CD4-positive, alpha-beta memory T cell (primary cell): ENCODE measurements at regions not wholly inside any gene's neighbourhood (a gene's known extent, or its start where the extent isn't known, plus 50 kb on each side); places are given as distances from the start of the nearest gene placed in this dataset.
"Not testable (repeated sequence)": the region's sequence is repeated elsewhere in the genome, so short reads cannot be mapped to it uniquely, and the experiment has no call there.

Source experiments
- CTCF ChIA-PET: fragments of 350-600 bp; sonication (Branson Sonifier 250); formaldehyde crosslinking; loops from one replicate; lab custom pipeline; 2021; ENCODE audit warnings: inconsistent platforms; ENCODE audit not compliant: partially characterized antibody; lab: Charles Lee
- POLR2A ChIA-PET: fragments of 350-600 bp; sonication (Branson Sonifier 250); formaldehyde crosslinking; loops from one replicate; lab custom pipeline; 2021; ENCODE audit not compliant: partially characterized antibody; lab: Charles Lee
- DNase-seq, 5 donors: peaks; one replicate each; pipeline versions ENCODE4 v3.0.0 to v3.0.0-alpha.2; 2020 to 2022; ENCODE audit warnings: mixed read lengths in 1 of 5
- H3K27ac ChIP-seq: one replicate; pipeline ENCODE4 v1.7.0; 2013; ENCODE audit warnings: low read depth, low read length
- H3K27me3 ChIP-seq: 2 replicates; pipeline ENCODE4 v1.7.0; 2013; ENCODE audit warnings: mild to moderate bottlenecking, low read length, moderate library complexity; ENCODE audit not compliant: insufficient read depth
- H3K36me3 ChIP-seq: 2 replicates; pipeline ENCODE4 v1.7.0; 2013; ENCODE audit warnings: mild to moderate bottlenecking, low read length, moderate library complexity; ENCODE audit not compliant: insufficient read depth
- H3K4me1 ChIP-seq: 2 replicates; pipeline ENCODE4 v1.7.0; 2013; ENCODE audit warnings: mild to moderate bottlenecking, low read length, moderate library complexity; ENCODE audit not compliant: insufficient read depth
- H3K4me3 ChIP-seq, 2 donors: one replicate each; pipeline ENCODE4 v1.7.0; 2013; ENCODE audit warnings: low read length in 2 of 2, mild to moderate bottlenecking in 1 of 2
- H3K9me3 ChIP-seq, 2 donors: one replicate each; pipeline ENCODE4 v1.7.0; 2013; ENCODE audit warnings: low read length in 2 of 2, control low read depth in 1 of 2; ENCODE audit not compliant: control insufficient read depth in 1 of 2
- H3K27ac Mint-ChIP-seq, 7 donors: one replicate each; pipeline ENCODE4 v1.8.0; 2020 to 2021; ENCODE audit warnings: mixed read lengths in 7 of 7, mild to moderate bottlenecking in 6 of 7, inconsistent platforms in 3 of 7, moderate library complexity in 3 of 7
- H3K27me3 Mint-ChIP-seq, 2 donors: one replicate each; pipeline ENCODE4 v1.8.0; 2020 to 2021; ENCODE audit warnings: mixed read lengths in 2 of 2
- H3K36me3 Mint-ChIP-seq, 2 donors: one replicate each; pipeline ENCODE4 v1.8.0; 2020 to 2021; ENCODE audit warnings: mixed read lengths in 2 of 2, inconsistent platforms in 1 of 2, mild to moderate bottlenecking in 1 of 2
- H3K4me1 Mint-ChIP-seq, 4 donors: one replicate each; pipeline ENCODE4 v1.8.0; 2020 to 2021; ENCODE audit warnings: mixed read lengths in 4 of 4, mild to moderate bottlenecking in 1 of 4
- H3K4me3 Mint-ChIP-seq, 8 donors: one replicate each; pipeline ENCODE4 v1.8.0; 2020 to 2021; ENCODE audit warnings: mixed read lengths in 8 of 8, mild to moderate bottlenecking in 7 of 8, moderate library complexity in 6 of 8, inconsistent platforms in 3 of 8
- H3K9me3 Mint-ChIP-seq, 8 donors: one replicate each; pipeline ENCODE4 v1.8.0; 2020 to 2021; ENCODE audit warnings: mixed read lengths in 8 of 8, mild to moderate bottlenecking in 5 of 8, inconsistent platforms in 3 of 8, moderate library complexity in 1 of 8
- intact Hi-C: fragments of 100-400 bp; cut with micrococcal nuclease; formaldehyde crosslinking; loops from one replicate; pipeline ENCODE4 v1.15.1; 2023

- H3K9me3 Mint-ChIP-seq, H3K4me3 ChIP-seq, H3K36me3 Mint-ChIP-seq, POLR2A ChIA-PET, DNase-seq, H3K27me3 ChIP-seq, H3K27ac Mint-ChIP-seq, H3K4me1 ChIP-seq, H3K4me1 Mint-ChIP-seq, intact Hi-C loops, H3K9me3 ChIP-seq, H3K4me3 Mint-ChIP-seq, H3K36me3 ChIP-seq, CTCF ChIA-PET, H3K27ac ChIP-seq: not testable (repeated sequence)
- peaks cover 6 to 15% of the 10 kb centered on the region in 2 donors for H3K27me3 Mint-ChIP-seq
These were observed 94.6 kb downstream of the TMEM121 start for GRCh38 chr14:105620865-105621471.

GRCh38 chr14:105621479-105622328 lies 95.3 kb downstream of the TMEM121 start:
- H3K36me3 ChIP-seq, H3K27me3 ChIP-seq, H3K4me3 ChIP-seq, H3K36me3 Mint-ChIP-seq, H3K4me1 ChIP-seq, DNase-seq, H3K9me3 Mint-ChIP-seq, intact Hi-C loops, H3K27ac ChIP-seq, H3K4me3 Mint-ChIP-seq, CTCF ChIA-PET, H3K4me1 Mint-ChIP-seq, H3K9me3 ChIP-seq, H3K27ac Mint-ChIP-seq, POLR2A ChIA-PET: not testable (repeated sequence)
- H3K27me3 Mint-ChIP-seq = peaks cover 6 to 15% of the 10 kb centered on the region in 2 donors

- H3K36me3 ChIP-seq = no peaks in the 10 kb centered on the region
- no peaks in the 10 kb centered on the region for H3K4me1 ChIP-seq
- ChIA-PET CTCF (no interaction called here), POLR2A (no interaction called here)
- Mint-ChIP-seq H3K27ac (no peak overlapping the region), H3K36me3 (no peaks in the 10 kb centered on the region), H3K9me3 (peaks cover 0 to 3% (median 0%) of the 10 kb centered on the region in 8 donors), H3K4me1 (peaks cover 0 to 1% (median 0%) of the 10 kb centered on the region in 4 donors), H3K4me3 (no peak overlapping the region), H3K27me3 (peaks cover 3 to 9% of the 10 kb centered on the region in 2 donors)
- no peaks in the 10 kb centered on the region for H3K9me3 ChIP-seq
- DNase-seq = no peak
- H3K4me3 ChIP-seq = no peak overlapping the region
- intact Hi-C loops = no loop called here
- no peak overlapping the region for H3K27ac ChIP-seq
- no peaks in the 10 kb centered on the region for H3K27me3 ChIP-seq
These were observed 96.1 kb downstream of the TMEM121 start for GRCh38 chr14:105622329-105622955.

GRCh38 chr14:105623178-105623577 lies 96.8 kb downstream of the TMEM121 start:
- H3K4me3 Mint-ChIP-seq, H3K27ac ChIP-seq, H3K36me3 Mint-ChIP-seq, H3K4me1 ChIP-seq, H3K4me3 ChIP-seq, intact Hi-C loops, H3K27ac Mint-ChIP-seq, POLR2A ChIA-PET, CTCF ChIA-PET, H3K27me3 ChIP-seq, H3K36me3 ChIP-seq, H3K27me3 Mint-ChIP-seq, H3K9me3 Mint-ChIP-seq, H3K4me1 Mint-ChIP-seq, H3K9me3 ChIP-seq, DNase-seq: not testable (repeated sequence)

- H3K27ac Mint-ChIP-seq, DNase-seq, intact Hi-C loops, H3K36me3 Mint-ChIP-seq, H3K36me3 ChIP-seq, H3K9me3 Mint-ChIP-seq, H3K4me1 ChIP-seq, H3K27me3 ChIP-seq, H3K4me1 Mint-ChIP-seq, H3K27me3 Mint-ChIP-seq, H3K9me3 ChIP-seq, CTCF ChIA-PET, H3K4me3 ChIP-seq, H3K27ac ChIP-seq, POLR2A ChIA-PET, H3K4me3 Mint-ChIP-seq: not testable (repeated sequence)
These were observed 98.0 kb downstream of the TMEM121 start for GRCh38 chr14:105624346-105624745.

GRCh38 chr14:105624749-105625434 lies 98.5 kb downstream of the TMEM121 start:
- DNase-seq = not testable (repeated sequence)

GRCh38 chr14:105625448-105625847 lies 99.1 kb downstream of the TMEM121 start:
- H3K9me3 ChIP-seq, H3K27ac ChIP-seq, CTCF ChIA-PET, DNase-seq, POLR2A ChIA-PET, H3K27me3 Mint-ChIP-seq, H3K36me3 ChIP-seq, H3K9me3 Mint-ChIP-seq, H3K4me1 Mint-ChIP-seq, H3K36me3 Mint-ChIP-seq, H3K4me3 ChIP-seq, H3K4me1 ChIP-seq, H3K4me3 Mint-ChIP-seq, H3K27me3 ChIP-seq, H3K27ac Mint-ChIP-seq: not testable (repeated sequence)
- intact Hi-C loops = loop anchor here (5.0 kb wide), 1 partner anchor 117 kb away; no protein-coding TSS in a partner anchor

More at GRCh38 chr14:105624749-105625434, 98.5 kb downstream of the TMEM121 start:
- POLR2A ChIA-PET, H3K27ac Mint-ChIP-seq, H3K4me1 ChIP-seq, H3K4me1 Mint-ChIP-seq, CTCF ChIA-PET, H3K27ac ChIP-seq, H3K27me3 ChIP-seq, H3K9me3 Mint-ChIP-seq, H3K4me3 ChIP-seq, H3K36me3 ChIP-seq, H3K9me3 ChIP-seq, H3K27me3 Mint-ChIP-seq, H3K4me3 Mint-ChIP-seq, H3K36me3 Mint-ChIP-seq: not testable (repeated sequence)
- intact Hi-C loops = loop anchor here (5.0 kb wide), 1 partner anchor 117 kb away; no protein-coding TSS in a partner anchor
